KMS-11 (cell line): ENCODE measurements at regions not wholly inside any gene's neighbourhood (a gene's known extent, or its start where the extent isn't known, plus 50 kb on each side); places are given as distances from the start of the nearest gene placed in this dataset.

Experiments
- H2AFZ ChIP-seq: fragments of 200-600 bp; sonication (generic); 2 replicates; pipeline ENCODE4 v1.6.1; 2016; ENCODE audit warnings: antibody characterized with exemption, mixed run types, low read depth
- H3K27ac ChIP-seq: fragments of 200-600 bp; sonication (generic); 2 replicates; pipeline ENCODE4 v1.6.1; 2016; ENCODE audit warnings: mild to moderate bottlenecking, mixed run types
- H3K27me3 ChIP-seq: fragments of 200-600 bp; sonication (generic); 2 replicates; pipeline ENCODE4 v1.6.1; 2017; ENCODE audit warnings: mild to moderate bottlenecking, low read depth, mixed run types, moderate library complexity; ENCODE audit not compliant: insufficient read depth
- H3K36me3 ChIP-seq: fragments of 200-600 bp; sonication (generic); 2 replicates; pipeline ENCODE4 v1.6.1; 2017; ENCODE audit warnings: mild to moderate bottlenecking, mixed run types; ENCODE audit not compliant: insufficient read depth
- H3K4me1 ChIP-seq: fragments of 200-600 bp; sonication (generic); 2 replicates; pipeline ENCODE4 v1.6.1; 2016; ENCODE audit warnings: mild to moderate bottlenecking, low read depth, mixed run types; ENCODE audit not compliant: poor library complexity, severe bottlenecking
- H3K4me2 ChIP-seq: fragments of 200-600 bp; sonication (generic); 2 replicates; pipeline ENCODE4 v1.7.0; 2016; ENCODE audit warnings: mild to moderate bottlenecking, mixed run types
- H3K4me3 ChIP-seq: fragments of 200-600 bp; sonication (generic); IDR thresholded peaks from 2 replicates; pipeline ENCODE4 v1.6.1; 2017; ENCODE audit warnings: low read depth, low read length, mixed read lengths; ENCODE audit not compliant: insufficient read depth
- H3K79me2 ChIP-seq: fragments of 200-600 bp; sonication (generic); 2 replicates; pipeline ENCODE4 v1.6.1; 2016; ENCODE audit warnings: low read depth, mixed run types; ENCODE audit not compliant: insufficient read depth
- H3K9ac ChIP-seq: fragments of 200-600 bp; sonication (generic); 2 replicates; pipeline ENCODE4 v1.6.1; 2016; ENCODE audit warnings: mild to moderate bottlenecking, mixed run types
- H4K20me1 ChIP-seq: fragments of 200-600 bp; sonication (generic); 2 replicates; pipeline ENCODE4 v1.6.1; 2016; ENCODE audit warnings: mild to moderate bottlenecking, mixed run types; ENCODE audit not compliant: insufficient read depth
- TF ChIP-seq, protein P1 (sequence below): fragments of 200-600 bp; sonication (generic); conservative IDR thresholded peaks from 2 replicates; pipeline ENCODE4 v1.6.1; 2017; ENCODE audit warnings: low read depth, mild to moderate bottlenecking, antibody characterized with exemption, low read length, moderate library complexity, mixed read lengths

DNA sequence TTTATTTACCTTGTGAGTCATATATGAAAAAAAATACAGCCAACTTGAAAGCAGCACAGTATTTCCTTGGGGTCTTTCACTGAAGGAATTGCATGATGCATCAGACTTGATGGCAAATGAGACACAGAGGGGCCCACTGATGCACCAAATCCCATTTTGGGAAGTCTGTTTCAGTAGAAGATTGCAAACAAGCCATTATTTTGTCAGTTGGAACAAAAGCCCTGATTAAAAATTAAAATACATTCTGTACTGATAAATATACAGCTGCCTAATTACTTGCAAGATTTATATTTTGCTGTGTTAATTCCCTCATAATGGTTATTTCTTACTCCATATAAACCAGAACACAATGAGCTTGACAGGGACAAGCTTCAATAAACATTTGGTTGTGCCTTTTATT is 370.4 kb downstream of the SUCLG1 start:
- no peak overlapping the region for H3K9ac ChIP-seq
- no peaks in the 10 kb centered on the region for H3K27me3 ChIP-seq
- H3K27ac ChIP-seq = no peak overlapping the region
- TF ChIP-seq, protein P1, sequence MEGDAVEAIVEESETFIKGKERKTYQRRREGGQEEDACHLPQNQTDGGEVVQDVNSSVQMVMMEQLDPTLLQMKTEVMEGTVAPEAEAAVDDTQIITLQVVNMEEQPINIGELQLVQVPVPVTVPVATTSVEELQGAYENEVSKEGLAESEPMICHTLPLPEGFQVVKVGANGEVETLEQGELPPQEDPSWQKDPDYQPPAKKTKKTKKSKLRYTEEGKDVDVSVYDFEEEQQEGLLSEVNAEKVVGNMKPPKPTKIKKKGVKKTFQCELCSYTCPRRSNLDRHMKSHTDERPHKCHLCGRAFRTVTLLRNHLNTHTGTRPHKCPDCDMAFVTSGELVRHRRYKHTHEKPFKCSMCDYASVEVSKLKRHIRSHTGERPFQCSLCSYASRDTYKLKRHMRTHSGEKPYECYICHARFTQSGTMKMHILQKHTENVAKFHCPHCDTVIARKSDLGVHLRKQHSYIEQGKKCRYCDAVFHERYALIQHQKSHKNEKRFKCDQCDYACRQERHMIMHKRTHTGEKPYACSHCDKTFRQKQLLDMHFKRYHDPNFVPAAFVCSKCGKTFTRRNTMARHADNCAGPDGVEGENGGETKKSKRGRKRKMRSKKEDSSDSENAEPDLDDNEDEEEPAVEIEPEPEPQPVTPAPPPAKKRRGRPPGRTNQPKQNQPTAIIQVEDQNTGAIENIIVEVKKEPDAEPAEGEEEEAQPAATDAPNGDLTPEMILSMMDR = no peak
- no peaks in the 10 kb centered on the region for H3K36me3 ChIP-seq
- H4K20me1 ChIP-seq = no peaks in the 10 kb centered on the region
- H2AFZ ChIP-seq = no peak overlapping the region
- H3K4me2 ChIP-seq = no peak overlapping the region
- no peak overlapping the region for H3K4me3 ChIP-seq
- no peaks in the 10 kb centered on the region for H3K79me2 ChIP-seq
- no peaks in the 10 kb centered on the region for H3K4me1 ChIP-seq

DNA sequence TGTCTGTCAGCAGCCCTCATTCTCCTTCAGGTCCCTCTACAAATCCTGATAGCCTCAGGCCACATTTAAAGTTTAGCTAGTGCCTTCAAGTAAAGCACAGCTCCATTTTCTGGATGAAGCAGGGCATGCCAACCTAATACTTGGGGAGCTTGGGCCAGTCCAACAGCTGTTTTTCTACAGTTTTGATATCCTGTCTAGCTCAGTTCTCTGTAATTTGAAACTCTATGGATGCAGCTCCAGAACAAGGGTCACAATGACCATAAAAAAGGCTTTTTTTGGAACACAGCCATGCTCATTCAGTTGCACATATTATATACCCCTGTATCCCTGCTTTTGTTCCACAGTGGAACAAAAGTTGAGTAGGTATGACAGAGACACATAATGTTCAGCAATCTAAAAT is 373.5 kb downstream of the SUCLG1 start:
- Histone ChIP-seq H3K79me2 (no peaks in the 10 kb centered on the region), H3K36me3 (no peaks in the 10 kb centered on the region), H3K4me2 (no peak overlapping the region), H4K20me1 (no peaks in the 10 kb centered on the region), H3K9ac (no peak overlapping the region), H3K27ac (no peak overlapping the region), H3K27me3 (no peaks in the 10 kb centered on the region), H3K4me3 (no peak overlapping the region), H2AFZ (no peak overlapping the region), H3K4me1 (no peaks in the 10 kb centered on the region)
- TF ChIP-seq, protein P1 = no peak

DNA sequence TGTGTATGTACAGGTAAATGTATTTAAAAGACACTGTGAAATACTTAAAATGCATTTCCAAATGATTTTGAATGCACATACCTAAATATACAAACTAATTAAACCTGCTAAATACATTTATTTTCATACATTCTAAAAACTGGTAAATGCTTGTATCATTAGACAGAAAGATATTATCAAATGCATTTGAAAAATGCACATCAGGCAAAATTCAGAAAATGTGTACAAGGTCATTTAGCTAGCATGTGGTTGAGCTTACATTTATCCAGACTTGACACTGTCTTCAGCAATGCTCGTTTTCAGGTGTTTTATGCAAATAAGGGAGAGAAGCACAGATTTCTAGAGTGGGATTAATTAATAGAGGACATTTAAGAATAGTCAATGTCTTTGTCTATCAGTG is 374.2 kb downstream of the SUCLG1 start:
- Histone ChIP-seq H3K4me3 (no peak overlapping the region), H4K20me1 (no peaks in the 10 kb centered on the region), H3K36me3 (no peaks in the 10 kb centered on the region), H3K4me2 (no peak overlapping the region), H3K27me3 (no peaks in the 10 kb centered on the region), H2AFZ (no peak overlapping the region), H3K4me1 (no peaks in the 10 kb centered on the region), H3K27ac (no peak overlapping the region), H3K79me2 (no peaks in the 10 kb centered on the region), H3K9ac (no peak overlapping the region)
- TF ChIP-seq, protein P1 = no peak

DNA sequence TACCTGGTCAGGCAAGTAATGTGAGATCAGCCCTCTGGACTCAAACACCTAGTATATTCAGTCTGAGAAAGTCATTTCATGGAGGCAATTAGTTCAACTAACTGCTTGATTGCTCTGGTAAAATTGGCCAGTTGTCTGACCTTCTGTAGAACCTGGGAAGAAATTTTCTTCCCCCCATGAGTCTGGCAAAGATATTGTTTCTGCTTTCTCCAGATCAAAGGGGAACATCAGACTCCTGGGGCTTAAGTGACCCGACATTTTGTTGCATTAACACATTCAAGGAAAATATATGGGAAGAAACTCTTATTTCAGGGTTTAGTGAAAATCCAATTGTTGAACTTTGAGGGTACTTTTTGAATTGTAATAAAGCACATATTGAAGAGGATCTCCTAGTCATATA is 375.1 kb downstream of the SUCLG1 start:
- Histone ChIP-seq H3K27ac (no peak overlapping the region), H3K27me3 (no peaks in the 10 kb centered on the region), H3K36me3 (no peaks in the 10 kb centered on the region), H3K9ac (no peak overlapping the region), H3K4me2 (no peak overlapping the region), H3K79me2 (no peaks in the 10 kb centered on the region), H2AFZ (no peak overlapping the region), H3K4me1 (no peaks in the 10 kb centered on the region), H3K4me3 (no peak overlapping the region), H4K20me1 (no peaks in the 10 kb centered on the region)
- TF ChIP-seq, protein P1 = no peak

DNA sequence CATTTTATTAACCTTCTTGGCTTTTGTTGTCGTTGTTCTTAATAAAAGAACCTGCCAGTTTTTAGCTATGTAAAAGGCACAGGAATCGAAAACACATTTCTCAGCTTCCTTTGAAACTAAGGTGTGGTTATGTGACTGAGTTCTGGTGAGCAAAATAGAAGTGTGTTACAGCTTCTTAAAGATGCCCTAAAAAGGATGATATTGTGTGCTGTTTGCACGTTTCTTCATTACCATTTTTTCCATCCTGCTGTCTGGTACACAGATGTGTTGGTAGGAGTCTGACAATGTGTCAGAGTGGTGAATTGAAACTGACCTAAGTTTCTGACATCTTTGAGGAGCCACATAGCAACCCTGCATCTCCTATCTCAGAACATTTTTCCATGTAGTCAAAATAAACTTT is 380.6 kb downstream of the SUCLG1 start:
- H3K9ac ChIP-seq = no peak overlapping the region
- H2AFZ ChIP-seq = no peak overlapping the region
- H3K4me1 ChIP-seq = no peaks in the 10 kb centered on the region
- no peaks in the 10 kb centered on the region for H3K36me3 ChIP-seq
- no peaks in the 10 kb centered on the region for H4K20me1 ChIP-seq
- TF ChIP-seq, protein P1 = no peak
- no peak overlapping the region for H3K27ac ChIP-seq
- no peaks in the 10 kb centered on the region for H3K79me2 ChIP-seq
- H3K27me3 ChIP-seq = no peaks in the 10 kb centered on the region
- no peak overlapping the region for H3K4me2 ChIP-seq
- H3K4me3 ChIP-seq = no peak overlapping the region
